ENCODE measurements at regions not wholly inside any gene's neighbourhood (a gene's known extent, or its start where the extent isn't known, plus 50 kb on each side); places are given as distances from the start of the nearest gene placed in this dataset.

DNA sequence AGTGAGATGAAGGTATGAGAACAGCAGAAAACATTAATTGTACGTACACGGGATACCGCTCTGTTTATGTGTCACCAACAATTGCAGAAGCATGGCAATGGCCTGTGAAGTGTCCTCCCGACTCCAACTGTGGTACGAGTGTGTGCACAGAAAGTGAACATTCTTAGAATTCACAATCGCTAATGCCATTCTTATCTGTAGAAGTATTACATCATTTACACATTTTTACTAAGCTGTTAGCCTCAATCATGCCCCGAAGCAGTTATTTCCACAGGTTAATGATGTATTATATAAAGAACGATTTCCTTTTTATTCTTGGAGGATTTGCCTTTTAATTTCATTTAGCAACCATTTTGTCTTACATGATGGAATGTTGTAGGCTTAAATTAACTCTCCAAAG lies 103.4 kb downstream of the EVX1 start:
- Mint-ChIP-seq H3K36me3 (ENCODE audit: insufficient read depth) (peaks cover 2% of the 10 kb centered on the region), H3K27ac (no peak overlapping the region), H3K4me3 (no peak overlapping the region), H3K4me1 (ENCODE audit: low read depth in 2 of 2) (no peaks in the 10 kb centered on the region), H3K27me3 (peaks cover 35 to 51% of the 10 kb centered on the region in 2 donors), H3K9me3 (no peaks in the 10 kb centered on the region)
- no peak for DNase-seq
- no peak for ATAC-seq (replicated peaks)

DNA sequence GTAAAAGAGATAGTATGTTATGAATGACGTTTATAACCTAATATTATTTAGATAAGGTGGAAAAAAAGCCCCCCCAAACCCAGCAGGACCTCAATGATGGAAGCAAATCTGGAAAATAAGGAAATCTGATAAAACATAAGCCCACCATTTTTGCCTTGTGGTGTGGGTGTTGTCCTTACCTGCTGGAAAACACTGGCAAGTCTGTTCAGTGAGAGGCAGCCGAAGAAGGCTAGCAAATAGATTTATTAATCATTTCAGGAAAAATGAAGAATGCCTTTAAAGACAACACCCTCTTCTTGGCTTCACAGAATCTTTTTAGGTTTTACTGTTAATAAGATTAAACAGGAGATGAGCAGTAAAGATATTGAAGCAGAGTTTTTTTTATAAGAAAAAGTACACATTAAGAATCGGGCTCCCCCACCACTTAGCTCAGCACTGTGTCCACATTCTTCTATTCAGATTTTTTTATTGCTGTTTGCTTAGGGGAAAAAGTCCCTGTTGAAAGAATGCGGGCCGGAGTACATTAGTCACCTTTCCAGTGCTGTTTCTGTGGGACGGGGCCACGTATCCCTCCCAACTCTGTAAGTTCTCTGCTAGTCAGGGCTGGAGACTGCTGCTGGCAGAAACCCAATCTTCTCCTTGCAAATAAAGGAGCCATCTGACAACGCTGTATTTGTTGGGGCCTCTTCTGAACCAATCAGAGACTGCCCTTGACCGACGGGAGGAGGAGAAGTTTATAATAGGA lies 104.1 kb downstream of the EVX1 start:
- ATAC-seq (replicated peaks) (no peak), DNase-seq (no peak)
- Mint-ChIP-seq H3K36me3 (ENCODE audit: insufficient read depth) (peaks cover 2% of the 10 kb centered on the region), H3K4me3 (no peak overlapping the region), H3K4me1 (ENCODE audit: low read depth in 2 of 2) (no peaks in the 10 kb centered on the region), H3K9me3 (no peaks in the 10 kb centered on the region), H3K27ac (no peak overlapping the region), H3K27me3 (peaks cover 32 to 44% of the 10 kb centered on the region in 2 donors)

DNA sequence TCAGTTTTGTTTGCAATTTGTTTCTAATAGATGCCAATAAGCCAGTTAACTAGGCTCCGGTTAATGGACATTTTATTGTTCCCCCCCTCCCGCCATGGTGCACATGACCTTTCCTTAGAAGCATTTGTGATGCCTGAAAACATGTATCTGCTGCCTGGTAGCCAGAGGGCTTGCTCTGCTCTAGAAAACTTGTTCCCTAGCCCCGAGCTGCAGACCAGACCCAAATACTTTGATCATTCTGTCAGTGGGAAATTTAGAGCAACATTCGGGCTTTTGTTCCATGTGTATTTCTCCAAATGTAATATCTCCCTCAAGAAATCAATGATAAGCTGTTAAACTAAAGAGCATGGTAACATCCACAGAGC lies 104.7 kb downstream of the EVX1 start:
- Mint-ChIP-seq H3K4me3 (no peak overlapping the region), H3K27ac (no peak overlapping the region), H3K36me3 (ENCODE audit: insufficient read depth) (peaks cover 2% of the 10 kb centered on the region), H3K27me3 (peaks cover 29 to 42% of the 10 kb centered on the region in 2 donors), H3K4me1 (ENCODE audit: low read depth in 2 of 2) (no peaks in the 10 kb centered on the region), H3K9me3 (no peaks in the 10 kb centered on the region)
- no peak for DNase-seq
- no peak for ATAC-seq (replicated peaks)

GRCh38 chr7:27349621-27350020 lies 107.0 kb downstream of the EVX1 start:
- Mint-ChIP-seq H3K4me3 (no peak overlapping the region), H3K4me1 (ENCODE audit: low read depth in 2 of 2) (no peaks in the 10 kb centered on the region), H3K27me3 (peaks cover 37 to 59% of the 10 kb centered on the region in 2 donors), H3K9me3 (no peaks in the 10 kb centered on the region), H3K27ac (no peak overlapping the region), H3K36me3 (ENCODE audit: insufficient read depth) (no peaks in the 10 kb centered on the region)
- ATAC-seq (replicated peaks) = no peak
- DNase-seq = no peak

- Mint-ChIP-seq H3K4me3 (no peak overlapping the region), H3K9me3 (no peaks in the 10 kb centered on the region), H3K4me1 (ENCODE audit: low read depth in 2 of 2) (no peaks in the 10 kb centered on the region), H3K27ac (no peak overlapping the region), H3K36me3 (ENCODE audit: insufficient read depth) (no peaks in the 10 kb centered on the region), H3K27me3 (peaks cover 44 to 60% of the 10 kb centered on the region in 2 donors)
- ATAC-seq (replicated peaks) (no peak), DNase-seq (no peak)
These were observed 108.5 kb downstream of the EVX1 start for GRCh38 chr7:27351137-27351536.

GRCh38 chr7:27351786-27352185 lies 109.2 kb downstream of the EVX1 start:
- ATAC-seq (replicated peaks) = no peak
- no peak for DNase-seq
- Mint-ChIP-seq H3K4me1 (ENCODE audit: low read depth in 2 of 2) (no peaks in the 10 kb centered on the region), H3K27ac (no peak overlapping the region), H3K9me3 (no peaks in the 10 kb centered on the region), H3K27me3 (peaks cover 44 to 60% of the 10 kb centered on the region in 2 donors), H3K36me3 (ENCODE audit: insufficient read depth) (no peaks in the 10 kb centered on the region), H3K4me3 (no peak overlapping the region)

DNA sequence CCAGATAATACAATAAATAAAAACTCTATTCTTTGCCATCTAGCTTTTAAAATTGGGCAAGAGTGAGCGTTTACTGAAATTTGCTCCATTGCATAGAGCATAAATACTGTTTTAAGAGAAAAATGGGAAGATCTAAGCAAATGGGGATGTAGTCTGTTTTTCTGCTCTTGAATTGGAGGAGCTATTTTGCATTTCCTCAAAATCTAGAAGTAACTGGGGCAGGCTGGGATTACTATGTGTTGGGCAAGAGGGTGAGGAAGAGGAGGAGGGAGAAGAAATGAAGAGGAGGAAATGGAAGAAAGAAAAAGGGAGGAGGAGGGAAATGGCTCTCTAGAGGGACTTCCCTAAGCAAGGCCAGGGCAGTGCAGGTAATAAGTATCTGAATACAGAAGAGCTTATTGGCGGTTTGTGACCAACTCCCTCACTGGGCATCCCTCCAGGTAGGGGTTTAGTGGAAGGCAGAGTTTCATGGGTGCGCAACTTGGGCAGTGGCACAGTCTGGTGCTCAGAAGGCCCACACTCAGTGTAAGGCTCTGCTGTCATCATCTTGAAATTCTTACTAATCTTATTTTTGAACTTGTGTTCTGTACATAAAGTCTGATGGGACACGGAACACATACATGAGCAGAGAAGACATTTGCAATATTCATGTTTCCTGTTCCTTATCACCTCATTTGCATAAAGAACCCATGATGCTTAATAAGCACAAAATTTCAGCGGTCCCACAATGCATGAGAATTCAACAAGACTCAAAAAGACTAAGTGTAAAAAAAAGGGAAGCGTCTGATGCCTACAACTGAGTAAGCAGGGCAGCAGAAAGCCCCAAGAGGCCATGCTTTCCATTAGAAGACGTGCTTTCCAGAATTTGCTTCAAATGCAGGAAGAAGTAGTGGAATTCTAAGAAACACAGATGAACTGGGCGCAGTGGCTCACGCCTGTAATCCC lies 116.9 kb downstream of the EVX1 start:
- Mint-ChIP-seq H3K4me1 (ENCODE audit: low read depth in 2 of 2) (no peaks in the 10 kb centered on the region), H3K36me3 (ENCODE audit: insufficient read depth) (no peaks in the 10 kb centered on the region), H3K27me3 (peaks cover 39% of the 10 kb centered on the region in 2 donors), H3K4me3 (no peak overlapping the region), H3K27ac (no peak overlapping the region), H3K9me3 (no peaks in the 10 kb centered on the region)
- DNase-seq (no peak), ATAC-seq (replicated peaks) (no peak)

DNA sequence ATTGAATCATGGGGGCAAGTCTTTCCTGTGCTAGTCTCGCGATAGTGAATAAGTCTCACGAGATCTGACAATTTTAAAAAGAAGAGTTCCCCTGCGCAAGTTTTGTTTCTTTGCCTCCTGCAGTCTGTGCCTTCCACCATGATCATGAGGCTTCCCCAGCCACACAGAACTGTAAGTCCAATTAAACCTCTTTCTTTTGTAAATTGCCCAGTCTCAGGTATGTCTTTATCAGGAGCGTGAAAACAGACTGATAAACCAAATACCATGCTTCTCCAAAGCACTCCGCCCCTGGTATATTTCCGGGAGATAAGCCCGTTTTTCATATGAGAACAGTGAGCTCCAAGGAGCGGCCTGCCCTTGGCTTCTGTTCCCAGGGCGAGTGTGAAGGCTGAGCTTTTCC lies 118.9 kb downstream of the EVX1 start:
- no peak for ATAC-seq (replicated peaks)
- Mint-ChIP-seq H3K4me3 (no peak overlapping the region), H3K27ac (no peak overlapping the region), H3K36me3 (ENCODE audit: insufficient read depth) (no peaks in the 10 kb centered on the region), H3K4me1 (ENCODE audit: low read depth in 2 of 2) (no peaks in the 10 kb centered on the region), H3K27me3 (peaks cover 41 to 42% of the 10 kb centered on the region in 2 donors), H3K9me3 (no peaks in the 10 kb centered on the region)
- no peak for DNase-seq

GRCh38 chr7:27362026-27362425 lies 119.4 kb downstream of the EVX1 start:
- Mint-ChIP-seq H3K4me3 (no peak overlapping the region), H3K27me3 (peaks cover 41% of the 10 kb centered on the region in 2 donors), H3K9me3 (no peaks in the 10 kb centered on the region), H3K4me1 (ENCODE audit: low read depth in 2 of 2) (no peaks in the 10 kb centered on the region), H3K36me3 (ENCODE audit: insufficient read depth) (no peaks in the 10 kb centered on the region), H3K27ac (no peak overlapping the region)
- no peak for DNase-seq
- ATAC-seq (replicated peaks) = no peak

- no peaks in the 10 kb centered on the region for H3K9me3 Mint-ChIP-seq
- H3K36me3 Mint-ChIP-seq (ENCODE audit: insufficient read depth) = no peaks in the 10 kb centered on the region
- no peak overlapping the region for H3K27ac Mint-ChIP-seq
- no peaks in the 10 kb centered on the region for H3K4me1 Mint-ChIP-seq (ENCODE audit: low read depth in 2 of 2)
- DNase-seq = no peak
- ATAC-seq (replicated peaks) = no peak
- H3K4me3 Mint-ChIP-seq = no peak overlapping the region
- H3K27me3 Mint-ChIP-seq = peaks cover 17 to 24% of the 10 kb centered on the region in 2 donors
These were observed 121.7 kb downstream of the EVX1 start for GRCh38 chr7:27364344-27364758.

DNA sequence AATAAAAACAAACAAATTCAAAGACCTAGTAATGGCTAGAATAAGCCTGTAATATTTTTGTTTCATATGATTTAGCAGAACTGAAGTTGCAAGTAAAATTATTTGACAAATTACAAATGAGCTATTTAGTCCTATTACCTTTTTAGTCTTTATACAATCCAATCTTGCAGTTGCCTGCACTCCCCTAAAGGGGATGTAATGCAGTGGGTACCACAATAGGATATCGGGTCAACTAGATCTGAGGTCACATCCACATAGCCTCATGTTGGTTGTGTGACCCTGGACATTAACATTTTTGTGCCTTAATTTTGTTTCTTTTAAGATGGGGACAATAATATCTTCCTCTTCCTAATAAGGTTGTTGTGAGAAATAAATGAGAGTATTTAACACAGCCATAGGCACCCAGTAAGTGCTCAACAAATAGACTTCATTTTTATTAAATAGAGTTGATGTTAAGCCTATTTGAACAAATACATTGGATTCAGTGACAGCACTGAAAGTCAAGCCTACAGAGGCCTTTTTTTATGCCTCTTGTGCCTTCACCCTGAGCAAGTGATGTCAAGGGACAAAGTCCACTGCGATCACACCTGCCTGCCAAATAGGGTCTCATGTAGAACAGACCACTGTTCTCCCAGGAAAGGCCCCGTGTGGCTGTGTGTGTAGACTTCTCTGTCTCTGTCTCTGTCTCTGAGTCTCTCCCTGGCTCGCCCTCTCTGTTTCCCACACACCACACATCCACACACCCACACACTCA lies 124.8 kb downstream of the EVX1 start:
- ATAC-seq (replicated peaks) (no peak), DNase-seq (no peak)
- H3K36me3 Mint-ChIP-seq (ENCODE audit: insufficient read depth) = no peaks in the 10 kb centered on the region
- H3K27ac Mint-ChIP-seq = no peak overlapping the region
- H3K27me3 Mint-ChIP-seq = peaks cover 18 to 26% of the 10 kb centered on the region in 2 donors
- no peaks in the 10 kb centered on the region for H3K9me3 Mint-ChIP-seq
- H3K4me1 Mint-ChIP-seq (ENCODE audit: low read depth in 2 of 2) = no peaks in the 10 kb centered on the region
- H3K4me3 Mint-ChIP-seq = no peak overlapping the region

GRCh38 chr7:27367933-27368549 lies 125.4 kb downstream of the EVX1 start:
- Mint-ChIP-seq H3K4me3 (no peak overlapping the region), H3K4me1 (ENCODE audit: low read depth in 2 of 2) (no peaks in the 10 kb centered on the region), H3K9me3 (no peaks in the 10 kb centered on the region), H3K27me3 (peaks cover 18 to 20% of the 10 kb centered on the region in 2 donors), H3K27ac (no peak overlapping the region), H3K36me3 (ENCODE audit: insufficient read depth) (no peaks in the 10 kb centered on the region)
- DNase-seq (no peak), ATAC-seq (replicated peaks) (no peak)
